Right forelimb (tissue), 1 donor: ENCODE measurements at regions not wholly inside any gene's neighbourhood (a gene's known extent, or its start where the extent isn't known, plus 50 kb on each side); places are given as distances from the start of the nearest gene placed in this dataset.

Source experiments
- DNase-seq: peaks from one replicate; pipeline ENCODE4 v3.0.0-alpha.2; 2018

- DNase-seq = no peak
These were observed 273.7 kb downstream of the SOX9 start for GRCh38 chr17:72394531-72394930.

DNA sequence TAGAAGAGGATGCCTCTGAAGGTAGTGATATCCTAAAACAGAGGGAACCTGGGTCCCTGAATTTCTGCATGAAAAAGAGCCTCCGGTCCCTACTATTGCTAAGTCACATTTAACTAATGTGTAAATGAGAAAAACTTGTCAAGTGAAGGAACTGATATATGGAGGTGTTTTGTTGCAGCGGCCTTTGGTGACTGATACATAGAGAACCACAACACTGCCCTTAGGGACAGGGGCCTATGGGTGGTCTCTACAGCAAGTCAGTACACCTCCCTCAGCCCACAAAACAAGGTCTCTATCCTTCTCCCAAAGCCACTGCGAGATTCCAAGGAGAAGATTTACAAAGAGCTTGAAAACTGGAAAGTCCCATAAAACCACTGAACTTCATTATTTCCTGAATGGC, 275.3 kb downstream of the SOX9 start:
- DNase-seq = no peak

DNA sequence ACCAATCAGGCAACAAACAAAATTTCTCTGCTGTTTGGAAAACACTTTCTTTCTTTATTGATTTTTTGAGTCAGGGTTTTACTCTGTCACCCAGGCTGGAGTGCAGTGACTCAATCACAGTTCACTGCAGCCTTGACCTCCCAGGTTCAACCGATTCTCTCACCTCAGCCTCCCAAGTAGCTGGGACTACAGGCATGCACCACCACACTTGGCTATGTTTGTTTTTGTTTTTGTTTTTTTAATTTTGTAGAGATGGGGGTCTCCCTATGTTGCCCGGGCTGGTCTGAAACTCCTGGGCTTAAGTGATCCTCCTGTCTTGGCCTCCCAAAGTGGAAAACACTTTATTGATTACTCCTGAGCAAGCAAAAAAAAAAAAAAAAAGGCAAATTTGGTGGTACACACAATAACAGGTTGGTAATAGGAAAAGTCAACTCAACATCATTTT, 276.4 kb downstream of the SOX9 start:
- no peak for DNase-seq

- no peak for DNase-seq
These were observed 276.9 kb downstream of the SOX9 start for GRCh38 chr17:72397687-72398086.

DNA sequence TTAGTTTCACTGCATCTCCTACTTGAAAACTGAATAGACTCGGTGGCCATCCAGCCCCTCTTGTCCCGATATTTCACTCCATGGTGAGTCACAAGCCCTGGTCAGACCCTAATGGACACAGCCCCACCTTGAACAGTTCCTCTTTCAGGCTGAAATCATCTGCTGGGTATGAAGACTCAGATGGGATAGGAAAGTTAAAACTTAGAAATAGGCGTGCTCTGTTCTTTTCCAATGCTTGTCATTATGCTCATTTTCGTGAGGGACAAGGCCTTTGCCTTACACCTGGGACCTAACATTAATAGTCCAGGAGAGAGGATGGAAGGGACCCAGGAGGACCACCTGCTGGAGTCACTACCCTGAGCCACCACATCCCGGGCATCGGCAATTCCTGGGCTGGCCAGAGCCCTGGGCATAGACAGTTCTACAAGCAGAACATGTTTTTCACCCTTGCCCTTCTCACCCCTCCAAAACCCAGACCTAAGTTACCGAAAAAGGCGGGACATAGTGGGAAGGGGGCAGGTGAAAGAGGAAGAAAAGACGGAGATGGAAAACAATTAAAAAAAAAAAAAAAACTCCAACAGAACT, 278.3 kb downstream of the SOX9 start:
- no peak for DNase-seq

GRCh38 chr17:72399608-72400487, 279.0 kb downstream of the SOX9 start:
- DNase-seq = no peak

- no peak for DNase-seq
These were observed 279.6 kb downstream of the SOX9 start for GRCh38 chr17:72400488-72400827.

GRCh38 chr17:72400863-72401262, 280.0 kb downstream of the SOX9 start:
- no peak for DNase-seq

- no peak for DNase-seq
These were observed 281.3 kb downstream of the SOX9 start for GRCh38 chr17:72401883-72402726.

DNA sequence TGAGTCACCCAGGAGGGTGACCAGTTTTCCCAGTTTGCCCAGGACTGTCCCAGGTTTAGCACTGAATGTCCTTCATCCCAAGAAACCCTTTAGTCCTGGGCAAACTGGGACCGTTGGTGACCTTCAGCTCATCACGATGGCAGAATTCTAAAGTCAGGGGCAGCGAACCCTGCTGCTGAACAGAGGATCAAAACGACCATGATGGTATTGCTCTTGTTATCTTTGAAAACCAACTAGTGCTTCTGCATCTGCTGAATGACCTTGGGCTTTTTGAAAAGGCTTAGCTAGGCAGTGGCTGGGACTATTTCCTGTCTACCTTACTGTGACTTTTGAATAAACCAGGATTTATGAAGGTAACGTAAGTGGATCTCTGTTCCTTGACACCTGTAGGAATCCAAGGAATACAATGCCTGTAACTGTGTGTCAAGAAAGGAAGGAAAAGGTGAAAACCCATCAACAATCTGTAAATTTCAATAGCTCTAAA, 281.9 kb downstream of the SOX9 start:
- no peak for DNase-seq

GRCh38 chr17:72403713-72404209, 282.9 kb downstream of the SOX9 start:
- no peak for DNase-seq

- no peak for DNase-seq
These were observed 284.1 kb downstream of the SOX9 start for GRCh38 chr17:72404872-72405271.

GRCh38 chr17:72405662-72406230, 284.9 kb downstream of the SOX9 start:
- no peak for DNase-seq

DNA sequence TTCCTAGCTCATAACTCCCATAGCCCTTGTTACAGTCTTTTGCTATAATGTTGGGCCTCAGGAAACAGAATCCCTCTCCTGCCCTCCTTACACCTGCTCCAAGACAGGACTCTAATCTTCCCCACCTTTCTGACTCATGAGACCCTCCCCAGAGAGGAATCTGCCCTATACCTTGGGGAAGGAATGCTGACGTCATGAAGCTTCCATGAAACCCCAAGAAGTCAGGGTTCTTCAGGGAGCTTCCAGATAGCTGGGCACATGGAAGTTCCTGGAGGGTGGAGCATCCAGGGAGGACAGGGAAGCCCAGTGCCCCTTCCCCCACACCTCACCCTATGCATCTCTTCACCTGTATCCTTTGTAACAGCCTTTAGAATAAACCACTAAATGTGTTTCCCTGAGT, 285.7 kb downstream of the SOX9 start:
- no peak for DNase-seq

DNA sequence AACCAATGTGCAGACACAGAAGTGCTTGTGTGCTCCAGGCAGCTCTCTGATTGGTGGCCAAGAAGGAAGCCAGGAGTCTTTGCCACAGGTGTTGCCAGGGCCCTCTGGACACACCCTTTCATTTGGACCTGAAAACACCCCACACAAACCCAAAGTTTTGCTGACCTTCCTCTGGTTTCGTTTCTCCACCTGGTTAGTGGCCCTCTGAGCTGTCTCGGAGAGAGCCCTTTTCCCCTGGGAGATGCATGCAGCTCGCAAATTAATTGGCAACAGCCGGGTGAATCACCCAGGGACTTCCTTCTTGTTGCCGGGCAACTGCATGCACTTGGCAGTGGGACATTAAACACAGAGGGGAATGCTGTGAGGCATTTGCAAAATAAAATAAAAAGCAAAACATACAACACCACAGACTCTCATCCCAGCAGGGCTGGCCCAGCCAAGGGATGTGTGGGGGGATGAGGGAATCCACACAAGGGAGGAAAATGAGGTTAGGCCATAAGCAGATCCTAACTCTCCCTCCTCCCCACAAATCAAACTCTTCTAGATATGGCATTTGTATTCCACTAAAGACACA, 286.6 kb downstream of the SOX9 start:
- DNase-seq = peak; percentile 61

GRCh38 chr17:72407931-72408330, 287.1 kb downstream of the SOX9 start:
- no peak for DNase-seq

DNA sequence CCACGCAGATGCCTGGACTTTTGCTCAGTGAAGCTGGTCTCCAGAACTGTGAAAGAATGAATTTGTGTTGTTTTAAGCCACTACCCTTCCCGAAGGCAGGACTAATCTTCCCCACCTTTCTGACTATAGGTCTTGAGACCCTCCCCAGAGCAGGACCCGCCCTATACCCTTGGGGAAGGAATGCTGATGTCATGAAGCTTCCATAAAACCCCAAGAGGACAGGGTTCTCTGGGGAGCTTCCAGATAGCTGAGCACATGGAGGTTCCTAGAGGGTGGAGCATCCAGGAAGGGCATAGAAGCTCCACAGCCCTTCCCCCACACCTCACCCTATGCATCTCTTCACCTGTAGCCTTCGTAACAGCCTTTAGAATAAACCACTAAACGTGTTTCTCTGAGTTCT, 287.8 kb downstream of the SOX9 start:
- no peak for DNase-seq

DNA sequence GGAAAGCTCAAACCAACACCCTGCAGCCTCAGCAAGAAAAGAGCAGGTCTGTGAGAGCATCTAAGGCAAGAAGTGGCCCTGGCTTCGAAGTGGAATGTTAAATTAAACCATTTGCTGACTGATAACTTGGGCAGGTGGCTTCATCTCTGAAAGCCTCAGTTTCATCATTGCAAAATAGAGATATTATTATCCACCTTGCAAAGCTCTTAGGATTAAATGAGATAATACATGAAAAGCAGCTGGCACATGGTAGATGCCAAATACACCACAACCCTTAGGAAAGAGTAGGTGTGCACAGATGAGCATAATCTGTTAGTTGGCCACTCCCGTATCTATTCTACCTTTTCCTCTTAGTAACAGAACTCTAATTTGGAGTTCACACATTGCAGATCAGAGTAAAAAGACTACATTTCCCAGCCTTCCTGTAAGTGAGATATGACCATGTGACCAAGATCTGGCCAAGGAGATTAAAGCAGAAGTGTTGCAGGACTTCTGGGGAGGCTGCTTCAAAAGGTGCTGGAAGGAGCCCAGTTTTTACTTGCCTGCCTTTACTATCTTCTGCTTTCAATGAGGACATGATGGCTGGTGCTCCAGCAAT, 288.7 kb downstream of the SOX9 start:
- DNase-seq = no peak

- no peak for DNase-seq
These were observed 290.3 kb downstream of the SOX9 start for GRCh38 chr17:72411124-72411563.

GRCh38 chr17:72412650-72413076, 291.8 kb downstream of the SOX9 start:
- DNase-seq = no peak

GRCh38 chr17:72413077-72414031, 292.5 kb downstream of the SOX9 start:
- no peak for DNase-seq
